K562 (cell line): ENCODE measurements at regions not wholly inside any gene's neighbourhood (a gene's known extent, or its start where the extent isn't known, plus 50 kb on each side); places are given as distances from the start of the nearest gene placed in this dataset.

Source experiments
- ESRRA ChIP-seq: fragments of 450-650 bp; IDR thresholded peaks from 2 replicates; pipeline ENCODE4 v1.6.1; 2014; ENCODE audit warnings: low read depth, mild to moderate bottlenecking, moderate library complexity, borderline replicate concordance
- EZH2 ChIP-seq: IDR thresholded peaks from 2 replicates; pipeline ENCODE4 v1.6.1; 2012; ENCODE audit warnings: low read depth, mild to moderate bottlenecking, inconsistent platforms, low read length, borderline replicate concordance
- NCOA6 ChIP-seq: fragments of 450-650 bp; IDR thresholded peaks from 2 replicates; pipeline ENCODE4 v1.6.1; 2017; ENCODE audit warnings: mild to moderate bottlenecking
- ZNF384 ChIP-seq: IDR thresholded peaks from 2 replicates; pipeline ENCODE4 v1.6.1; 2012; ENCODE audit warnings: low read depth, low read length, improper control_type of control experiment
- TF ChIP-seq, protein P1 (sequence below): sonication (generic); formaldehyde crosslinking; IDR thresholded peaks from 2 replicates; pipeline ENCODE4 v1.8.1; 2022; ENCODE audit warnings: missing genetic modification reagents

DNA sequence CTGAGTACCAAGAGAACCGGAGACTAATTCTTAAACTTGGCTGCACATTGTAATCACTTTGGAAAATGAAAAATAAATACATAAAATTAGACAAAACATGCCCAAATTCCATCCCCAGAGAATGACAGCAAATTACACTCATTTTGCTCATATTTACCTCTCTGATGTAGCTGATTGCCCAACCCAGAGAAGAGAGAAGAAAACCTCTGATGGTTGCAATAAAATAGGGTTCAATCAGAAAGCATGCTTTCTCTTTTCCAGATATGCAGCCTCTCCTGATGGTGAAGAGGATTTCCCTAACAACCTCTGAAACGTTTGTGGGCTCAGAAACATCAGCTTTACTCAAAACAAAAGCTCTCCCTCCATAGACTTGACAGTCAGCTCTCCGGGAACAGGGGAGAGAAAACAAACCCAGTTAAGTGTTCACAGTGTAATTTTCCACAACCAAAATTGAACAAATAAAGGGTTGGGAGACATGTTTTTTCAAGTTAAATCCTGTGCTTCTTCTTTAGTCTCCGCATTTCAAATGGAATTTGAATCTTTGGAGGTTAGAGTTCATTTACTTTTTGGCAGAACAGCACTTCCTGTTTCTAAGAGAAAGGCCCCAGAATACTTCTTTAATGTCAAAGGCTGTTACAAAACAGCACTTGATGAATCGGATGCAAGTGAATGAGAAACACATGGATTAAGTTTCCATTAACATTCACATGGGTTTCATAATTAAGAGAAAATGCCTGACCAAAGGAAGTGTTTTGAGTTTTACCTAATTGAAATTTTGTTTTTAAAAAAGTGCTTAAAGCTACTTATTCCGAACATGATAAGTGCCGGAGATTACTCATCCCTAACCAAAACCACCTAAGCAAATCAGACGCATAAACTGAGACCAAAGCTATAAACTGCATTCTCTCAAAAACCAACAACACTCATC, 570.1 kb upstream of the SYT4 start:
- TF ChIP-seq ESRRA (no peak), ZNF384 (no peak), EZH2 (no peak), NCOA6 (no peak)
- TF ChIP-seq, protein P1, sequence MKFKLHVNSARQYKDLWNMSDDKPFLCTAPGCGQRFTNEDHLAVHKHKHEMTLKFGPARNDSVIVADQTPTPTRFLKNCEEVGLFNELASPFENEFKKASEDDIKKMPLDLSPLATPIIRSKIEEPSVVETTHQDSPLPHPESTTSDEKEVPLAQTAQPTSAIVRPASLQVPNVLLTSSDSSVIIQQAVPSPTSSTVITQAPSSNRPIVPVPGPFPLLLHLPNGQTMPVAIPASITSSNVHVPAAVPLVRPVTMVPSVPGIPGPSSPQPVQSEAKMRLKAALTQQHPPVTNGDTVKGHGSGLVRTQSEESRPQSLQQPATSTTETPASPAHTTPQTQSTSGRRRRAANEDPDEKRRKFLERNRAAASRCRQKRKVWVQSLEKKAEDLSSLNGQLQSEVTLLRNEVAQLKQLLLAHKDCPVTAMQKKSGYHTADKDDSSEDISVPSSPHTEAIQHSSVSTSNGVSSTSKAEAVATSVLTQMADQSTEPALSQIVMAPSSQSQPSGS = no peak
